ENCODE measurements at regions not wholly inside any gene's neighbourhood (a gene's known extent, or its start where the extent isn't known, plus 50 kb on each side); places are given as distances from the start of the nearest gene placed in this dataset.
"Not testable (repeated sequence)": the region's sequence is repeated elsewhere in the genome, so short reads cannot be mapped to it uniquely, and the experiment has no call there.

DNA sequence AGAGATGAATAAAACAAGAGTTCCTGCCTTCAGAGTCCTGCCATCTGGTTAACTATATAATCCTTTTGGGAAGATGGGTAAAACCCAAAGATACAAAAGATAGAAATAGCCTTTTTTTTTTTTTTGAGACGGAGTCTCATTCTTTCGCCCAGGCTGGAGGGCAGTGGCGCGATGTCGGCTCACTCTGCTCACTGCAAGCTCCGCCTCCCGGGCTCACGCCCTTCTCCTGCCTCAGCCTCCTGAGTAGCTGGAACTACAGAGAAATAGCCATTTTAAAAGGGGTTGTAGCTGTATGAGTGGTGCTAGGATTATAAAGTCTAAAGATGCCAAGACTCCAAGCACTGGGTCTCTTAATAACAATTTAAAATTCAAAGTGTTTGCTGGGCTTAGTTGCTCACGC, 97.2 kb downstream of the KDR start:
- no peak for DNase-seq

DNA sequence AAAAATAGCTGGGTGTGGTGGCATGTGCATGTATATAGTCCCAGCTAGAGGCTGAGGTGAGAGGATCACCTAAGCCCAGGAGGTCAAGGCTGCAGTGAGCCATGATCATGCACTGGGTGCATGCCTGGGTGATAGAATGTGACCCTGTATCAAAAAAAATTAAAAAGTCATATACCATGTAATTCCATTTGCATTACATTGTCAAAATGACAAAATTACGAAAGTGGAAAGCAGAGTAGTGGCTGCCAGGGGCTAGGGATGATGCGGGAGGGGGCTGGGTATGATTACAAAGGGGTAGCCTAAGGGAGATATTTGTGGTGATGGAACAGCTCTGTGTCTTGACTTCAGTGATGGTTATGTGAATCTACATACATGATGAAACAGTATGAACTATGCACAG, 97.8 kb downstream of the KDR start:
- no peak for DNase-seq

DNA sequence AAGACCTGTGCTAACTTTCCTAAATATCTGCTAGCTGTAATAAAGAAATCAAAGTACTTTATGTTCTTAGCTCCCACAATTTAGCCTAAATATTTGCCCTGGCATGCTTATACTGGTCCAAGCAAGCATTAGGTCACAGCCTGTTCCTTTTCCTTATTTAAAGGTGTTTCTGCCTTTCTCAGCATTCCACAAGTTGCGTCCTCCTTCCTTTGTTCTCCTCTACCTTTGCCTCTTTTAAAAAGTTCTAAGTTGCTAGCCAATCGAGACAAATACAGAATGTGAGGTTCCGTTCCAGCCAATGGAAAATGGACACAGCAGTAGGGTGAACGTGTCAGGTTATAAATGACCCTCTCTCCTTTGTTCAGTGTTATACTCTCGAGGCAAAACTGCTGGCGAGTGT, 99.9 kb downstream of the KDR start:
- not testable (repeated sequence) for DNase-seq

DNA sequence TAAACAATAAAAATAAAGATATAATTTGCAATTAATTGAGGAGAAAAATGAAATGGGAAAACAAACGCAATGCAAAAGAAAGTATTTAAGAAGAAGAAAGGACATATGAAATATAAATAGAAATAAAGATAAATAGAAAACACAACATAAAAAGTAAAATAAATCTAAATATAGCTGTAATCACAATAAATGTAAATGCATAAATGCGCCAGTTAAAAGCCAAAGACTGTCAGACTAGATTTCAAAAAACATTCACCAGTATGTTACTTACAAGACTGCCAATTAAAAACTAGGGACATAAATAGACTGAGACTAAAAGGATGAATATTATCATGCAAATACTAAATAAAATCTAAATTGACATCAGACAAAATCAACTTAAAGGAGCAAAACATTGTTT, 102.4 kb downstream of the KDR start:
- DNase-seq: no peak

DNA sequence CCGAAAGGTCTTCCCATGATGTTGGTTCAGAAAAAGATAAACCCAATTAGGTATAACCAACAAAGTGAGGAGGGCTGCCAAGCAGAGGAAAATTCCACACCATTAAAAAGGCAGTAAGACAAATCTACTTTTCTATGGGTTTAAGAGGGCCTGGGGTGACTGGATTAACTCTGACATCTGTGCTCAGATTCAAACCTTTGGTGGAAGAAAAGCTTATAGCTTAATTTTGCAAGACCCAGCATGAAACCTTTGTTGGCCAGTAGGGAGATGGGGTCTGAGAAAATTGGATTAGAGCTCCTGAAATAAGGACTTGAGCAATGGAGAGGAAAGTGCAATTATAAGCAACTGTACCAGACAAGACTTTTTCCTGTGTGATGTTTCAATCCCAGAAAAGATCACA, 104.2 kb downstream of the KDR start:
- DNase-seq: no peak

DNA sequence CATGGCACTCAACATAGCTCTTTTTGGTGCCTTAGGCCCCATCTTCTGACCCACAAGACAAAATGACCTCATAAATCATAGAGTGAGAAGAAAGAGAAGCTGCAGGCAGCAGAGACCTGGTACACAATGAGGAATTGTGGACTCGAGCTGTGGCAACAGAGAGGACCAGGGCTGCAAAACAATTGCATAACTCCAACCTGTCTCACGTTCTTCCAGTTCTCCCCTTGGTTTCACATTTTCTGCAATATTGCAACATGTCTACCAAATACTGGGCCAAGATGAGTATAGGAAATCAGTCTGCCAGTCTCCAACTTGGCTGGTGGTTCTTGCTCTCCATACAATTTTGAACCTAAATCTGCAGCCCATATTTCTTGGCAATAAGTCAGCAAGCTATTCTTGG, 105.3 kb downstream of the KDR start:
- DNase-seq: no peak

DNA sequence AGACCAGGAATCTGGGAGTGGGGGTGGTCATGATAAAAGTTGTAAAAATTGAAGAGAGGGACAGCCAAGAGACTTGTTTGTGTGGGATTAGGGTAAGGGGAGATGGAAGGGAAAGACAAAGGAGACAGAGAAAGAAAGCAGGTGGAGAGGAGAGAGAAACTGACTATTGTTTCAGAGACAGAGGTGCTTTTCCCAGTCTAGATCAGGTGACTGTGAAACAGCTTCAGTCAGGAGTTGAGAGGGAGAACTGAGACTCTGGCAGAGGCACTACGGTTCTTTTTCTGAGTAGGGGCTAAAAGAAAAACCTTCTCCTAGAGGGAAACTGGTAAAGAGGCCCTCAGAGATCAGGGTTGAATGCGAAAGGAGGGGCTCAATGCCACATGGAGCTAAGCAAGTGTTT, 106.4 kb downstream of the KDR start:
- DNase-seq: no peak

DNA sequence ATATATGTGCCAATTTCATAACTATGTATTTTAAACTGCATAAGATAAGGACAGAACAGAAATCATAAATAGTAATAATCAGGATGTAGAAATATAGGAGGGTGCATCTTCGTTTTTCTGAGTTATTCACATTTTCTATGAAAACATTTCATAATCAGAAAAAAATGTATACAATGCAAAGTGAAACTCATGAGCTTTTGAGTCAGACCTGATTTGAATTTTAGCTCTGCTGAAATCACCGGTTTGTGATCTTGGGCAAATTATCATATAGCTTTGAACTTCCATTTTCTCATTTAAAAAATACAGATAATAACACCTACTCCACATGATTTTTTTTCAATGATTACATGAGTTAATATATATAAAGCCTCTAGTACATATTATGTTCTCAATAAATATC, 106.9 kb downstream of the KDR start:
- DNase-seq: no peak

DNA sequence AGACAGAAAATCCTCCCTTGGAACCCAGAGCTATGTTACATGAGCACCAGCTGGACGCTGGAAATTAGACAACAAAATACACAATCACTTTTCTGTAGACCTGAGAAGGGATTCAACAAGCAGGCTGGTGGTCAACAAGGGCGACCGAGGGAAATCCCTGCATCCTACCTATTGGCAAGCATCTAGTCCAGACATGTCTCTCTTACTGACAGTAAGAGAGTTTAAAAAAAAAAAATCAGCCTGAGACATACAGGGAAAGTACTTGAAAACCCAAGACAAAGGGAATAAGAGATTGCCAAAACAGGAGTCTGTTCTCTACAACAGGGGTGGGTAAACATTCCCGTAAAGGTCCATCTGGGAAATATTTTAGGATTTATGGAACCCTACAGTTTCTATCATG, 108.0 kb downstream of the KDR start:
- DNase-seq: no peak

DNA sequence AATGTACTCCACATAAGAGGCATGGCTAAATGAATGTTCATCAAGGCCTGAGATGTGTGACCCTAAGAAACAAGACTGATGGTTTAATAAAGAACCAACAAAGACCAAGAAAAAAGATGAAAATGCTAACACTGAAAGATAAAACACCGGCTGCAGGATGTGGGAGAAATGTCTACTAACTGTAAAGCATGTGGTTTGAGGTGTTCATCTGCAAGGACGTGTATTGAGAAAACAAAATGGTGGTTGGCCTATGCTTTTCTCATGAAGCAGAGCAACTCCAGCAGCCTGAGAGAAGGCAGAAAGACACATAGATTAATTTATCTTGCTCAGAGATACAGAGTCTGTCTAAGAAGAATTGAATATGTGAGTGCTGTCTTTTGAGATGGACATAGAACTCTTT, 109.3 kb downstream of the KDR start:
- no peak for DNase-seq

DNA sequence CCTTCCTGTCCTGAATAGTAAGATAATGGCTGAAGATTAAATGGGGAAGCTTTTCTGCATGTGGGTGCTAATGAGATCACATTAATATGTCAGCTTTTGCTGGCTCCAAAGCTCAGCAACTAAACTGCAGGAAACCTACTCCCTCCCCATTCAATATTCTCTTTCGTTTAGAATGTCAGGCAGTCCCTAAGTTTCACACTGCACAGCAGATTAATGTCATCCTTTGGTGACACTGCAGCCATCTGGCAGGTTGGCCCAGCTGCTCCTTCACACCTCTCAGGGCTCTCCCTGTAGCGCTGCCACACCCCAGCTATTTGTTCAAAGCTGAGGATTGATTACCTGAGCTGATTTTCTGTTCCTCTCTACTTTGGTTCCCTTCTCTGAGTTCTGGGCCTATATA, 110.5 kb downstream of the KDR start:
- no peak for DNase-seq

DNA sequence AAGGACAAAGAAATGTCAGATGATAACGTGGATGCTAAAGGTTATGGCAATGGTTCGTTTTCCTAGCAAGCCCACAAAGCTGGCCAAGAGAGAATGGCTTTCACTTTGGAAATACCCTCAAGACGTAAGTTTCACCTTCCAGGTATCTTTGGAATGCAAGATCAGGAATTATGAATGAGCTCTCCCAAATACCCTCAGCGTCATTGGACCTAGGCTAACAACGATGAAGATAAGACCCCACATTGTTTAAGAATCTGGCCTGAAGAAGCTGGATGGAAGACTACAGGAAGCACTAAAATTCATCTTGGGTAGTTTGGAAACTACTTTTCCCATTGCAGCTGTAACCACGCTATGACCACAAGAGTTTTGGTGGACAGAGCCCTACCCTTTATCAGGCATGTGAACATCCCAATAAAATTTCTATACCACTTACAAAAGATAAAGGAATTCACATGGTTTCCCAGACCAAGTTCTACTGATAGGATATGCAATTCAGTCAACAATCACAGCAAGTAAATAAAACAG, 111.9 kb downstream of the KDR start:
- DNase-seq: no peak

DNA sequence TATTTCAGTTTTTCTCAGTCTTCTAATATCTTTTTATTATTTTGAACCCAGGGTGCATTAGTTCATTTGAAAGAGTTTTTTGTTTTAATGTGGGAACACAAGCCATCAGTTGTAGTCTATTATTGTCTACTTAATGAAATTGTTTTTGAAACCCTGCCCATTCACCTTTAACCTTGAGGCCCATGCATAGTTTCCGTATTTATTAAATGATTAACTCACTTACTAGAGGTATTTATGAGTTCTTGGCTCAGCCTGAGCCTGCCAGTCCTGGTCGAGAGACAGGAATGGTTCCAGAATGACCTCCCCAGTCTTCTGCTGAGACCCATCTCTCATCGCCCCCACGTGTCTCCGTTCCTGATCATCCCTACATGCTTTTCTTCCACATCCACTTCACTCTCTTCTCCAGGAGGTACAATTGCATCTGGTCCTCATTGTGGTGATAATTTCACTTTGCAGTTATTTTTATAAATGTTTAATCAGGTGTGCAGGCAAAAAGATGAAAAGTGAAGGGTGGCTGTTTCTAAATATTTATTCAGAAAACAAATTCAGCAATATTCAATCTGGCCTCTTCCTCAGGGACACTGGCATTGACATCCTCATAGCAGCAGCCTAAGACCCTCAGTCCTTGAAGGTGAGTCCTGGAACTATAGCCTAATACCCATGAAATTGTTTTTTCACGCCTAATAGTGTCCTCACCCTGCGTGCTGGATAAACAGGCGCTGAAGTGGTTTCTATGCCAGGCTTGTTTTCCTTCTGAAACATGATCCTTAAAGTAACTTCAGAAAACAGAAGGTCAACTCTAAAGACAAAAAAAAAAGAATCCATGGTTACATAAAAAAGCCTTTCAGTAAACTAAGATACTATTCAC, 112.8 kb downstream of the KDR start:
- no peak for DNase-seq

DNA sequence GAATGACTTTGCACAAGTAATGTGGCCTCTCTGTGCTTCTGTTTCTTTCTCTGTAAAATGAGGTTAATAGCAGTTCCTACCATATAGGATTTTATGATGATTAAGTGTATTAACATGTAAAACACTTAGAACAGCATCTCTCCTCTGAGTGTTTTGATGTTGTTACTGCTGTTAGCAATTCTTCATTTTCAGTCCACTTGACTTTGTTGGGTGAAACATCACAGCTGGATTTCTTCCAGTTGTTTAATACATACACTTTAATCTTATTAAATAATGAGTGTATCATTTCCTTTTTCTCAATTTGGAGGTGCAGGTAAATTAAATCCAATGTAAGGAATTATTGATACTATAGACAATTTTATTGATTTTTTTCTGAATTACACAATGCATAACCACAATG, 113.6 kb downstream of the KDR start:
- DNase-seq: no peak

DNA sequence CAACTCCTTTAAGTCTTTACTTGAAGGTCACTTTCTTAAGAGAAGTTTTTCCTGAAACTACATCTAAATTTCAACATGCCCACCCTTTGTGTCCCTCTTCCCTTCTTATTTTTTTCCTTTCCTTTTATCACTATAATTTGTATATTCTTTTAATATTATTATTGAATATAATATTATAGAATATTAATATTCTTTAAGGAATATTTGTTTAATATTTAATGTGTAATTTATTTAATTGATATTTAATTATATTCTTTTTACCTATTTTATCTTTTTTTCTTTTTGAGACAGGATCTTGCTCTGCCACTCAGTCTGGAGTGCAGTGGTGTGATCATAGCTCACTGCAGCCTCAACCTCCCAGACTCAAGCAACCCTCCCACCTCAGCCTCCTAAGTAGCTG, 114.8 kb downstream of the KDR start:
- DNase-seq: no peak

DNA sequence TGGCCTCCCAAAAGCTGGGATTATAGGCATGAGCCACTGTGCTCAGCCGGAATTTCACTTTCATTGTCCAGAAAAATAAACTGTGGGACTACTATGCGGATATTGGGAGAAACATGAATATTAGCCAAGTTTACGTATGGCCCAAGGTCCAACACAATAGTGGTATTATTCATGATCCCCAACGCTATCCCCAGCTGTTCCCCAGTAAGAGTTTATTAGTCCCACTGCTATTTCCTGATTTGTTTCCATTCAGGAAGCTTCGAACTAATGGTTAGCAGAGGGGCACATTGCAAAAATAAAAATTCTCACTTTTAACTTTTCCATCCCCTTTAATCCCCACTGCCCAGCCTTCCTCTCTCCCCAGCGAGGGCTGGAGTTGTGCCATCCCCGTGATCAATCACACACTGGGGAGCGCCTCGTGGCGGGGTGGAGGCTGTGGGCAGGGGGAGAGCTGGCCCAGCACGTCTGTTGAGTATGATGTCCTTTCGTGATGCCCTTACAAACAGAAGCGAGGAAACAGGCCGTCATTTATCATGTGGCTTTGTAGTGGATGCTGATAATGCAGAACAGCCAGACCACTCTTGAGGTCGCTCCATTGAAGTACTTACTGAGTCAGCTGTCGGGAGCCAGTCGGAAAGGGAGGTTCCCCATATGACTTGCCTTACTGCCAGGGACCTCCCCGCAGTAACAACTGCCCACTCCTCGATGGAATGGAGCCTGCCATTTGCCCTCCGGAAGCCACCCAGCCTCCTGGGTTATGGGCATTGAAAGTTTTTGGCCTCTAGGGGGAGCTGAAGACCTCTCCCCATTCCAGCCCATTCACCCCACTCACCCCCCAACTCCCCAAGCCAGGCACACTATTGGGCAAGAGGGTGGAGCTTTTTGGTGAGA, 117.0 kb downstream of the KDR start:
- DNase-seq: no peak

DNA sequence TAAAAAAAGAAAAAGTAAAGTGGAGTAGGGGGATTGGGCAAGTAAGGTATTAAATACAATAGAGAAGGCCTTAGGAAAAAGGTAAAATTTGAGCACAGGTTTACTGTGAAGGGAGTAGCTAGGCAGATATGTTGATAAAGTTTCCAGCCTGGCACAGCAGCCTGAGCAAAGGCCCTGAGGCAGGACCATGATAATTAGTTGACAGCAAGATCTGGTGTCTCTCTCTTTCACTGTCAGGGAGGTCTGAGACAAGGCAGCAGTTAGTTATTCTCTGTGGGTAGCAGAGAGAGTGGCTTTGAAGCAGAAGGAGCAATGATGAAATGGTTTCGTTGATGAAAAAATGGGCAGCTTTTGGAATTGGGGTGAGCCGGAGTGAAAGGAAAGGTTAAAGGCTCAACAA, 119.5 kb downstream of the KDR start:
- DNase-seq: no peak

DNA sequence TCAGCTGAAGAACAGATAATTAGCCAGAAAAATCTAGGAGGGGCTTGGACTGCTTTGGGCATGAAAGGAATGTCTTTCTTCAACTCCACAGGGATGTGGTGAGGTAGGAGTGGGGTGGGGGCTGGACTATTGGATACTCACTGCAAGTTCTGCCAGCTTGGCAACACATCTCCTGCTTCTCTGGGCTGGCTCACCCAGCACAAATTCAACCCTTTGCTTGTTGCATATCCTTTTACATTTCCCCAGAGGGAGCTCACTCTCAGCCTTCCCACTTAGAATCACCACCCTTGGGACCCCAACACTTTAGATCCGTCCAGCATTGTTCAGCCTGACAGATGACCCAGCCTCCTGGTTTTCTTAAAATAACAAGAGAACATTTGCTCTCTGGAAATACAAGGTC, 120.6 kb downstream of the KDR start:
- DNase-seq: no peak

DNA sequence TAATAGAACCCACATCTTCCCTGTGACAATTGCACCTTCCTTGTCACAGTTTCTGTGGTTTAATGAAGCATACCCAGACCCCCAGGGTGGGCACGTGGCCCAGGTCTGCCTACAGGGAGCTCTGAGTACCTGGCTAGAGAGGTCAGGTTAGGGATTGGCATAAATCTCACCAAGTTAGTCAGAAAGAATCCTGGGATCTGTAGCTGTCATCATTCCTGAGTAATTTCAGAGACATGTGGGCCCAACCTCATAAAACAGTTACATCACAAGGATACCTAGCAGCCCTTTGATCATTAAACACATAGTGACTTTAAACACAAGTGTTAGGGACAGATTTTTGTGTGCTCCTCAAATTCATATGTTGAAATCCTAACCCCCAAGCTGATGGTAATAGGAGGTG, 123.0 kb downstream of the KDR start:
- DNase-seq: no peak

DNA sequence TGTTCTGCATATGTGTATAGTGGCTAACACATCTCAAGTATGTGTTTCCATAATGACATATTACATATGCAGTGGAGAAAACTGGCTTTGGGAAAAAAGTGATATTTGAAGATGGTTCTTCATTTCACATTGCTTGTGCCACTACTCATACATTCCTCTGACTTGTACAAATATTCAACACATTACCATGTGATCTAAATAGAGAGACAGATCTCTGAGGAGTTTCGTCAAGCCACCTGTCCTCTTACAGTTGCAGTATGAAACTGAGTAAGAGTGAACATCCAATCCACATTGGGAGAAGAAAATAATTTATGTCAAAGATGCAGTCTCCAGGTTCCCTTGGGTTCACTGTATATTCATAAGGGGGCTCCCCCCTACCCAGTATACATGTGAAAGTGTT, 123.9 kb downstream of the KDR start:
- DNase-seq: no peak

DNA sequence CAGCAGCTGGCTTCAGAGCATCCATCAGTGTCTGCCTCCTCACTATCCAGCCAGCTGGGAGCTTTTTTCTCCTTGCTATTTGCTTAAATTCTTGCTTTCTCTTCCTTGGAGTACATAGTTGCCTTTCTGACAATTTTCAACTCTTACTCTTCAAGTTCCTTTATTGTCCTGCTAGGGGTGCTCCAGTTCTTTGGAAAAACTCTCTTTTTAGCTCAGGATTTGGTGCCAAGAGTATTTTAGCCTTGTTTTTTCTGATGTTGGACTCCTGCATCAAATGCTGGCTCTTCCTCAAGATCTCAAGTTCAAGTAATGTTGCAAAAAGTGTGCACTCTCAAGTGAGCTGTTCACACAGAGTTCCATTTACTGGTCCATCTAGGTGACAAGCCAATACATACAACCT, 126.4 kb downstream of the KDR start:
- DNase-seq: no peak

DNA sequence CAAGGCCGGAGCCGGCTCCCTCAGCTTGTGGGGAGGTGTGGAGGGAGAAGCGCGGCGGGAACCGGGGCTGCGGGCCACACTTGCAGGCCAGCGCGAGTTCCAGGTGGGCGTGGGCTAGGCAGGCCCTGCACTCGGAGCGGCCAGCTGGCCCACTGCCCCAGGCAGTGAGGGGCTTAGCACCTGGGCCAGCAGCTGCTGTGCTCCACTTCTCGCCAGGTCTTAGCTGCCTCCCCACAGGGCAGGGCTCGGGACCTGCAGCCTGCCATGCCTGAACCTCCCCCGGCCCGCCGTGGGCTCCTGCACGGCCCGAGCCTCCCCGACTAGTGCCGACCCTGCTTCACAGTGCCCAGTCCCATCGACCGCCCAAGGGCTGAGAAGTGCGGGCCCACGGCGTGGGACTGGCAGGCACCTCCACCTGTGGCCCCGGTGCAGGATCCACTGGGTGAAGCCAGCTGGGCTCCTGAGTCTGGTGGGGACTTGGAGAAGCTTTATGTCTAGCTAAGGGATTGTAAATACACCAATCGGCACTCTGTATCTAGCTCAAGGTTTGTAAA, 131.8 kb downstream of the KDR start:
- not testable (repeated sequence) for DNase-seq

DNA sequence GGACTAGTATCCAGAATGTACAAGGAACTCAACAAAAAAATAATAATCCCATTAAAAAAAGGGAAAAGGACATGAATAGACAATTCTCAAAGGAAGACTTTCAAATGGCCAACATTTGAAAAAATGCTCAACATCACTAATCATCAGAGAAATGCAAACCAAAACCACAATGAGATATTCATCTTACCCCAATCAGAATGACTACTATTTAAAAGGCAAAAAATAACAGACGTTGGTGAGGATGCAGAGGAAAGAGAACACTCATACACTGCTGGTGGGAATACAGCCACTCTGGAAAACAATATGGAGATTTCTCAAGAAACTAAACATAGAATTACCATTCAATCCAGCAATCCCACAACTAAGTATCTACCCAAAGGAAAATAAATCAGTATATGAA, 133.1 kb downstream of the KDR start:
- no peak for DNase-seq

DNA sequence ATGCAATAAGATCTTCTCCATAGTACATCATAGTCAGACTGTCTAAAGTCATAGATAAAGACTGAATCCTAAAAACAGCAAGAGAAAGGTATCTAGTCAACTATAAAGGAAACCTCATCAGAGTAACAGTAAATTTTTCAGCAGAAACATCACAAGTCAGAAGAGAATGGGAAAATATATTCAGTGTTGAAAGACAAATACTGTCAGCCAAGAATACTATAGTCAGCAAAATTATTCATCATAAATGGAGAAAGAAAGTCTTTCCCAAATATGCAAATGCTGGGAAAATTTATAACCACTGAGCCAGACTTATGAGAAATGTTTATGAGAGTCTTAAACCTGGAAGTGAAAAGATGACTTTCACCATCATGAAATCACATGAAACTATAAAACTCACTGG, 136.7 kb downstream of the KDR start:
- DNase-seq: no peak

Measured in GOT3 (cell line).